NCI-H510A (cell line): ENCODE measurements at regions not wholly inside any gene's neighbourhood (a gene's known extent, or its start where the extent isn't known, plus 50 kb on each side); places are given as distances from the start of the nearest gene placed in this dataset.

ENCODE experiments used
- DNase-seq: peaks from one replicate; lab custom pipeline; 2025; lab: John Stamatoyannopoulos, UW

GRCh38 chr14:26395726-26396125 is 202.1 kb downstream of the NOVA1 start:
- no peak for DNase-seq

GRCh38 chr14:26394150-26394810 is 203.6 kb downstream of the NOVA1 start:
- no peak for DNase-seq

- DNase-seq, result no peak
These were observed 205.3 kb downstream of the NOVA1 start for GRCh38 chr14:26392498-26392897.

GRCh38 chr14:26389646-26390508 is 208.0 kb downstream of the NOVA1 start:
- DNase-seq, result no peak

- no peak for DNase-seq
These were observed 212.5 kb downstream of the NOVA1 start for GRCh38 chr14:26385310-26385709.

GRCh38 chr14:26382901-26383685 is 214.7 kb downstream of the NOVA1 start:
- no peak for DNase-seq

GRCh38 chr14:26381405-26381804 is 216.4 kb downstream of the NOVA1 start:
- no peak for DNase-seq

- DNase-seq, result no peak
These were observed 217.2 kb downstream of the NOVA1 start for GRCh38 chr14:26380637-26381036.

GRCh38 chr14:26379951-26380350 is 217.9 kb downstream of the NOVA1 start:
- DNase-seq, result no peak

- no peak for DNase-seq
These were observed 220.7 kb downstream of the NOVA1 start for GRCh38 chr14:26377150-26377549.

GRCh38 chr14:26370115-26370514 is 227.7 kb downstream of the NOVA1 start:
- no peak for DNase-seq

GRCh38 chr14:26363689-26364088 is 234.1 kb downstream of the NOVA1 start:
- DNase-seq, result no peak

GRCh38 chr14:26344596-26344995 is 253.2 kb downstream of the NOVA1 start:
- DNase-seq, result no peak

- DNase-seq, result no peak
These were observed 258.5 kb downstream of the NOVA1 start for GRCh38 chr14:26339381-26339780.

- no peak for DNase-seq
These were observed 259.6 kb downstream of the NOVA1 start for GRCh38 chr14:26338231-26338630.

- DNase-seq, result no peak
These were observed 263.5 kb downstream of the NOVA1 start for GRCh38 chr14:26334288-26334687.

GRCh38 chr14:26332966-26333365 is 264.9 kb downstream of the NOVA1 start:
- no peak for DNase-seq

GRCh38 chr14:26330982-26331381 is 266.9 kb downstream of the NOVA1 start:
- DNase-seq, result no peak

- DNase-seq, result no peak
These were observed 269.0 kb downstream of the NOVA1 start for GRCh38 chr14:26328791-26329190.

GRCh38 chr14:26323869-26324268 is 274.0 kb downstream of the NOVA1 start:
- peak; percentile 33 for DNase-seq

GRCh38 chr14:26320886-26321285 is 276.9 kb downstream of the NOVA1 start:
- DNase-seq, result no peak

- DNase-seq, result no peak
These were observed 278.5 kb downstream of the NOVA1 start for GRCh38 chr14:26319139-26319864.
